H9 (cell line): ENCODE measurements at regions not wholly inside any gene's neighbourhood (a gene's known extent, or its start where the extent isn't known, plus 50 kb on each side); places are given as distances from the start of the nearest gene placed in this dataset.

Source experiments
- DNase-seq: peaks from one replicate; pipeline ENCODE4 v3.0.0-alpha.2; 2017
- H2AFZ ChIP-seq: one replicate; pipeline ENCODE4 v1.6.1; 2013; ENCODE audit warnings: mild to moderate bottlenecking, low read length, control low read depth, moderate library complexity
- H2AK5ac ChIP-seq: 2 replicates; pipeline ENCODE4 v1.6.1; 2013; ENCODE audit warnings: low read length, control low read depth, mixed read lengths; ENCODE audit not compliant: insufficient read length
- H2BK120ac ChIP-seq: one replicate; pipeline ENCODE4 v1.6.1; 2013; ENCODE audit warnings: low read depth, mild to moderate bottlenecking, low read length, control low read depth, inconsistent platforms; ENCODE audit not compliant: poor library complexity, severe bottlenecking
- H2BK12ac ChIP-seq: 2 replicates; pipeline ENCODE4 v1.6.1; 2013; ENCODE audit warnings: low read length, control low read depth, mixed read lengths, low read depth; ENCODE audit not compliant: insufficient read length
- H2BK15ac ChIP-seq: 2 replicates; pipeline ENCODE4 v1.6.1; 2013; ENCODE audit warnings: low read depth, low read length, control low read depth
- H2BK20ac ChIP-seq: one replicate; pipeline ENCODE4 v1.6.1; 2013; ENCODE audit warnings: low read depth, mild to moderate bottlenecking, low read length, control low read depth, inconsistent platforms; ENCODE audit not compliant: poor library complexity, severe bottlenecking
- H2BK5ac ChIP-seq: 2 replicates; pipeline ENCODE4 v1.6.1; 2013; ENCODE audit warnings: low read length, control low read depth, mixed read lengths; ENCODE audit not compliant: insufficient read length
- H3K14ac ChIP-seq: 2 replicates; pipeline ENCODE4 v1.6.1; 2013; ENCODE audit warnings: low read length, control low read depth; ENCODE audit not compliant: insufficient read depth
- H3K18ac ChIP-seq: 2 replicates; pipeline ENCODE4 v1.6.1; 2013; ENCODE audit warnings: low read depth, mild to moderate bottlenecking, mixed read lengths, low read length, control low read depth; ENCODE audit not compliant: insufficient read length
- H3K23ac ChIP-seq: 2 replicates; pipeline ENCODE4 v1.6.1; 2013; ENCODE audit warnings: low read length, control low read depth, mixed read lengths, low read depth; ENCODE audit not compliant: insufficient read length
- H3K23me2 ChIP-seq: 2 replicates; pipeline ENCODE4 v1.6.1; 2013; ENCODE audit warnings: low read depth, mild to moderate bottlenecking, mixed read lengths, low read length, control low read depth; ENCODE audit not compliant: insufficient read length, poor library complexity, severe bottlenecking
- H3K27ac ChIP-seq: 2 replicates; pipeline ENCODE4 v1.5.1; 2013; ENCODE audit warnings: low read length, control low read depth, mixed read lengths, low read depth; ENCODE audit not compliant: insufficient read length
- H3K27me3 ChIP-seq: 2 replicates; pipeline ENCODE4 v1.6.1; 2013; ENCODE audit warnings: low read length, control low read depth, inconsistent platforms; ENCODE audit not compliant: insufficient read depth
- H3K4ac ChIP-seq: 2 replicates; pipeline ENCODE4 v1.6.1; 2013; ENCODE audit warnings: low read depth, mild to moderate bottlenecking, control low read depth, inconsistent platforms, low read length, moderate library complexity
- H3K4me1 ChIP-seq: 2 replicates; pipeline ENCODE4 v1.6.1; 2013; ENCODE audit warnings: low read length, control low read depth, inconsistent platforms; ENCODE audit not compliant: insufficient read depth
- H3K4me2 ChIP-seq: 2 replicates; pipeline ENCODE4 v1.6.1; 2013; ENCODE audit warnings: low read length, control low read depth, mixed read lengths; ENCODE audit not compliant: insufficient read length, insufficient read depth
- H3K56ac ChIP-seq: 2 replicates; pipeline ENCODE4 v1.6.1; 2013; ENCODE audit warnings: low read depth, mild to moderate bottlenecking, mixed read lengths, low read length, control low read depth; ENCODE audit not compliant: insufficient read length
- H3K79me1 ChIP-seq: 2 replicates; pipeline ENCODE4 v1.6.1; 2013; ENCODE audit warnings: low read depth, mild to moderate bottlenecking, moderate library complexity, low read length, control low read depth, inconsistent platforms; ENCODE audit not compliant: insufficient read depth, poor library complexity, severe bottlenecking
- H3K79me2 ChIP-seq: 2 replicates; pipeline ENCODE4 v1.6.1; 2013; ENCODE audit warnings: low read length, control low read depth, inconsistent platforms; ENCODE audit not compliant: insufficient read depth
- H3K9ac ChIP-seq: 2 replicates; pipeline ENCODE4 v1.6.1; 2013; ENCODE audit warnings: low read length, control low read depth, mixed read lengths; ENCODE audit not compliant: insufficient read length; ENCODE audit errors: extremely low read depth
- H3K9me3 ChIP-seq: one replicate; pipeline ENCODE4 v1.6.1; 2013; ENCODE audit warnings: low read depth, low read length, inconsistent platforms; ENCODE audit not compliant: control insufficient read depth
- H3T11ph ChIP-seq: one replicate; pipeline ENCODE4 v1.6.1; 2013; ENCODE audit warnings: mild to moderate bottlenecking, low read length, control low read depth, inconsistent platforms
- H4K20me1 ChIP-seq: one replicate; pipeline ENCODE4 v1.6.1; 2013; ENCODE audit not compliant: control insufficient read depth, insufficient read length, insufficient read depth
- H4K5ac ChIP-seq: 2 replicates; pipeline ENCODE4 v1.6.1; 2013; ENCODE audit warnings: low read depth, mild to moderate bottlenecking, mixed read lengths, low read length, control low read depth; ENCODE audit not compliant: insufficient read length
- H4K8ac ChIP-seq: replicated peaks from 2 replicates; pipeline ENCODE4 v1.6.1; 2013; ENCODE audit warnings: low read length, control low read depth, mixed read lengths, low read depth; ENCODE audit not compliant: insufficient read length
- H4K91ac ChIP-seq: 2 replicates; pipeline ENCODE4 v1.6.1; 2013; ENCODE audit warnings: low read depth, mild to moderate bottlenecking, moderate library complexity, mixed read lengths, low read length, control low read depth; ENCODE audit not compliant: insufficient read length
- H3K27ac Mint-ChIP-seq, 3 experiments: 2 replicates in 2 of 3; 3 replicates in 1 of 3; pipeline ENCODE4 v1.8.0; 2020 to 2021; ENCODE audit warnings: mixed read lengths in 3 of 3, mild to moderate bottlenecking in 1 of 3, moderate library complexity in 1 of 3
- H3K27me3 Mint-ChIP-seq: 2 replicates; pipeline ENCODE4 v1.8.0; 2021; ENCODE audit warnings: low read depth, mild to moderate bottlenecking, moderate library complexity, mixed read lengths
- H3K36me3 Mint-ChIP-seq, 3 experiments: 2 replicates in 2 of 3; 3 replicates in 1 of 3; pipeline ENCODE4 v1.8.0; 2020 to 2021; ENCODE audit warnings: low read depth in 3 of 3, mixed read lengths in 3 of 3; ENCODE audit not compliant: insufficient read depth in 1 of 3
- H3K4me1 Mint-ChIP-seq, 2 experiments: 2 replicates each; pipeline ENCODE4 v1.8.0; 2020; ENCODE audit warnings: mixed read lengths in 2 of 2
- H3K4me3 Mint-ChIP-seq, 2 experiments: 2 replicates in 1 of 2; 3 replicates in 1 of 2; pipeline ENCODE4 v1.8.0; 2020 to 2021; ENCODE audit warnings: mild to moderate bottlenecking in 2 of 2, mixed read lengths in 2 of 2, moderate library complexity in 1 of 2
- H3K9me3 Mint-ChIP-seq, 2 experiments: 2 replicates in 1 of 2; 3 replicates in 1 of 2; pipeline ENCODE4 v1.8.0; 2020; ENCODE audit warnings: mild to moderate bottlenecking in 2 of 2, mixed read lengths in 2 of 2, moderate library complexity in 1 of 2
- CTCF ChIP-seq: fragments of 200-600 bp; sonication (generic); conservative IDR thresholded peaks from 3 replicates; pipeline ENCODE4 v1.8.0; 2021; ENCODE audit warnings: antibody characterized with exemption, mild to moderate bottlenecking
- WGBS: extraction: QIAGEN DNeasy Blood & Tissue Kit; methylation state at CpG from one replicate; pipeline ENCODE4 v1.1.7; 2013; ENCODE audit warnings: missing lambda C conversion rate, low lambda C conversion rate, mixed read lengths; ENCODE audit not compliant: insufficient read length; ENCODE audit errors: extremely low coverage; 5-methylcytosine and 5-hydroxymethylcytosine counted together

DNA sequence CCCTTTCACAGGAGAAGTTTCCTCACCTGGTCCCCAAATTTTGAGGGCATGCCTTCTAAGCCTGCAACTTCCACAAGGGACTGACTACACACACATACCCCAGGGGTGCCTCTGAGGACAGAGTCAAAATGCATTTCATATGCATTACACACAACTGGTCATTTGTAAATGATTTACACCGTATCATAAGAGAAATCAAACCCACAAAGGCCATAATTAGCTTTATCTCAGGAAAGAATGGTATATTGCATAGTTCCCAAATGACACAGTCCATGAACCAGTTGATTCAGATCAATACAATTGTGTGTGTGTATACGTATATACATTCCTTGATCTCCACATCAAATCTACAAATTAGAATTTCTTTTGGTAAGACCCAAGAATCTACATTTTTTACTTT is 203.3 kb upstream of the PRDM1 start:
- no peak overlapping the region for H4K5ac ChIP-seq
- Mint-ChIP-seq H3K27me3 (no peaks in the 10 kb centered on the region; the same call in none of the 2 replicates), H3K4me1 (peaks cover 11 to 19% of the 10 kb centered on the region in 2 experiments), H3K4me3 (no peak overlapping the region), H3K9me3 (no peaks in the 10 kb centered on the region), H3K27ac (no peak overlapping the region), H3K36me3 (no peaks in the 10 kb centered on the region)
- H4K20me1 ChIP-seq: no peaks in the 10 kb centered on the region
- no peak overlapping the region for H4K8ac ChIP-seq
- H3K27me3 ChIP-seq: no peaks in the 10 kb centered on the region
- H2BK20ac ChIP-seq: no peak overlapping the region
- H2AK5ac ChIP-seq: no peak overlapping the region
- H2BK5ac ChIP-seq: no peak overlapping the region
- H3K4me1 ChIP-seq: no peaks in the 10 kb centered on the region
- no peak overlapping the region for H3K4me2 ChIP-seq
- no peak overlapping the region for H3K27ac ChIP-seq
- H3K18ac ChIP-seq: no peak overlapping the region
- no peak overlapping the region for H3K56ac ChIP-seq
- H4K91ac ChIP-seq: no peak overlapping the region
- no CpG with 5 or more reads among the region's 2 CpGs for WGBS
- H3K9ac ChIP-seq: no peak overlapping the region
- H3K9me3 ChIP-seq: no peaks in the 10 kb centered on the region
- no peaks in the 10 kb centered on the region for H3K23me2 ChIP-seq
- no peaks in the 10 kb centered on the region for H3K79me2 ChIP-seq
- H3K4ac ChIP-seq: no peak overlapping the region
- no peak overlapping the region for H3K23ac ChIP-seq
- H3K79me1 ChIP-seq: no peaks in the 10 kb centered on the region
- H2AFZ ChIP-seq: no peak overlapping the region
- no peak for TF ChIP-seq CTCF
- H3T11ph ChIP-seq: no peak overlapping the region
- H2BK15ac ChIP-seq: no peak overlapping the region
- no peak for DNase-seq
- H2BK120ac ChIP-seq: no peak overlapping the region
- no peak overlapping the region for H3K14ac ChIP-seq
- no peak overlapping the region for H2BK12ac ChIP-seq
